CD4-positive, alpha-beta T cell (primary cell): ENCODE measurements at regions not wholly inside any gene's neighbourhood (a gene's known extent, or its start where the extent isn't known, plus 50 kb on each side); places are given as distances from the start of the nearest gene placed in this dataset.
"Not testable (repeated sequence)": the region's sequence is repeated elsewhere in the genome, so short reads cannot be mapped to it uniquely, and the experiment has no call there.

ENCODE experiments used
- ATAC-seq: fragments of 200-7000 bp; cut with Tn5 transposase; one replicate; pipeline ENCODE4 v1.10.0; 2022; ENCODE audit warnings: mild to moderate bottlenecking; ENCODE audit not compliant: poor library complexity
- CTCF ChIA-PET: fragments of 350-600 bp; sonication (Branson Sonifier 250); formaldehyde crosslinking; loops from one replicate; lab custom pipeline; 2021; ENCODE audit warnings: antibody characterized with exemption, inconsistent platforms; lab: Charles Lee
- POLR2A ChIA-PET: fragments of 350-600 bp; sonication (Branson Sonifier 250); formaldehyde crosslinking; loops from one replicate; lab custom pipeline; 2021; ENCODE audit warnings: antibody characterized with exemption, inconsistent platforms; lab: Charles Lee
- DNase-seq, 14 experiments: peaks; one replicate each; pipeline ENCODE4 v3.0.0-alpha.2; 2013 to 2020; ENCODE audit warnings: mixed read lengths in 2 of 14
- H3K27ac ChIP-seq, 2 donors: one replicate each; pipeline versions ENCODE4 v1.5.1 to v1.7.0; 2013; ENCODE audit warnings: low read length in 2 of 2, low read depth in 1 of 2, mild to moderate bottlenecking in 1 of 2
- H3K27me3 ChIP-seq, 2 experiments: 1 replicate in 1 of 2; 2 replicates in 1 of 2; pipeline versions ENCODE4 v1.6.1 to v1.7.0; 2013; ENCODE audit warnings: low read length in 2 of 2, control low read depth in 1 of 2, mild to moderate bottlenecking in 1 of 2, moderate library complexity in 1 of 2; ENCODE audit not compliant: insufficient read depth in 2 of 2, control insufficient read depth in 1 of 2
- H3K36me3 ChIP-seq: one replicate; pipeline ENCODE4 v1.6.1; 2013; ENCODE audit warnings: low read length, control low read depth; ENCODE audit not compliant: insufficient read depth
- H3K4me1 ChIP-seq: one replicate; pipeline ENCODE4 v1.6.1; 2013; ENCODE audit warnings: low read length, control low read depth; ENCODE audit not compliant: insufficient read depth
- H3K4me3 ChIP-seq: one replicate; pipeline ENCODE4 v1.5.1; 2013; ENCODE audit warnings: mild to moderate bottlenecking, low read length, moderate library complexity
- H3K9me3 ChIP-seq, 2 experiments: 1 replicate in 1 of 2; 2 replicates in 1 of 2; pipeline versions ENCODE4 v1.6.1 to v1.7.0; 2013; ENCODE audit warnings: low read length in 2 of 2, mild to moderate bottlenecking in 2 of 2, control low read depth in 1 of 2, moderate library complexity in 1 of 2; ENCODE audit not compliant: control insufficient read depth in 1 of 2, insufficient read depth in 1 of 2
- H3K27ac Mint-ChIP-seq: one replicate; pipeline ENCODE4 v1.8.0; 2020; ENCODE audit warnings: mixed read lengths
- H3K27me3 Mint-ChIP-seq: one replicate; pipeline ENCODE4 v1.8.0; 2021; ENCODE audit warnings: mixed read lengths
- H3K36me3 Mint-ChIP-seq: one replicate; pipeline ENCODE4 v1.8.0; 2021; ENCODE audit warnings: low read depth, mixed read lengths
- H3K4me1 Mint-ChIP-seq: one replicate; pipeline ENCODE4 v1.8.0; 2021; ENCODE audit warnings: low read depth, mixed read lengths
- H3K4me3 Mint-ChIP-seq: one replicate; pipeline ENCODE4 v1.8.0; 2020; ENCODE audit warnings: mild to moderate bottlenecking, mixed read lengths
- H3K9me3 Mint-ChIP-seq: one replicate; pipeline ENCODE4 v1.8.0; 2020; ENCODE audit warnings: mixed read lengths
- CTCF ChIP-seq: fragments of 200-600 bp; IDR thresholded peaks from one replicate; pipeline ENCODE4 v1.8.0; 2022; ENCODE audit warnings: antibody characterized with exemption, mild to moderate bottlenecking
- intact Hi-C, 2 experiments: fragments of 100-400 bp; cut with DNase I in 1 of 2; cut with micrococcal nuclease in 1 of 2; formaldehyde crosslinking; loops; one replicate each; pipeline versions ENCODE4 v1.15.1 to v1.9.0; 2023 to 2025; cut with DNase I, micrococcal nuclease

GRCh38 chr12:100083308-100083707 lies 59.4 kb downstream of the BLTP3B start:
- CTCF ChIA-PET, result no interaction called here
- Mint-ChIP-seq H3K9me3 (peaks cover 12% of the 10 kb centered on the region), H3K27ac (no peak overlapping the region), H3K27me3 (no peaks in the 10 kb centered on the region), H3K4me3 (no peak overlapping the region), H3K4me1 (no peaks in the 10 kb centered on the region), H3K36me3 (peaks cover 92% of the 10 kb centered on the region)
- intact Hi-C loops, result no loop called here
- H3K4me3 ChIP-seq, result no peak overlapping the region
- H3K27ac ChIP-seq, result no peak overlapping the region
- no peak for TF ChIP-seq CTCF
- ATAC-seq (no peak), DNase-seq (no peak)
- no peaks in the 10 kb centered on the region for H3K27me3 ChIP-seq
- H3K36me3 ChIP-seq, result peaks cover 37% of the 10 kb centered on the region
- POLR2A ChIA-PET, result no interaction called here
- no peaks in the 10 kb centered on the region for H3K4me1 ChIP-seq
- peaks cover 0 to 9% of the 10 kb centered on the region in 2 experiments for H3K9me3 ChIP-seq

GRCh38 chr12:100078777-100079176 lies 63.9 kb downstream of the BLTP3B start:
- H3K4me1 Mint-ChIP-seq, H3K27ac ChIP-seq, CTCF ChIA-PET, H3K27me3 ChIP-seq, H3K4me3 Mint-ChIP-seq, H3K9me3 ChIP-seq, intact Hi-C loops, ATAC-seq, H3K27ac Mint-ChIP-seq, DNase-seq, H3K4me1 ChIP-seq, H3K4me3 ChIP-seq, H3K27me3 Mint-ChIP-seq: not testable (repeated sequence)
- peaks cover 34% of the 10 kb centered on the region for H3K36me3 ChIP-seq
- POLR2A ChIA-PET, result interaction anchor here (0.6 kb wide), 1 partner anchor 31 kb away, joined by 3 read pairs; no protein-coding TSS in a partner anchor
- Mint-ChIP-seq H3K36me3 (peaks cover 98% of the 10 kb centered on the region), H3K9me3 (peaks cover 12% of the 10 kb centered on the region)

- Histone ChIP-seq H3K36me3 (peaks cover 21% of the 10 kb centered on the region), H3K9me3 (peaks cover 0 to 9% of the 10 kb centered on the region in 2 experiments), H3K4me1 (no peaks in the 10 kb centered on the region), H3K27me3 (no peaks in the 10 kb centered on the region), H3K4me3 (no peak overlapping the region), H3K27ac (no peak overlapping the region)
- H3K36me3 Mint-ChIP-seq, result peaks cover 96% of the 10 kb centered on the region
- no peaks in the 10 kb centered on the region for H3K4me1 Mint-ChIP-seq
- no peaks in the 10 kb centered on the region for H3K27me3 Mint-ChIP-seq
- TF ChIP-seq CTCF, result no peak
- no peak overlapping the region for H3K27ac Mint-ChIP-seq
- CTCF ChIA-PET, result no interaction called here
- POLR2A ChIA-PET, result no interaction called here
- peaks cover 12% of the 10 kb centered on the region for H3K9me3 Mint-ChIP-seq
- DNase-seq, result no peak
- no peak overlapping the region for H3K4me3 Mint-ChIP-seq
- intact Hi-C loops, result no loop called here
- no peak for ATAC-seq
These were observed 65.3 kb downstream of the BLTP3B start for GRCh38 chr12:100077367-100077766.

GRCh38 chr12:100075598-100075997 lies 67.1 kb downstream of the BLTP3B start:
- peaks cover 8% of the 10 kb centered on the region for H3K36me3 ChIP-seq
- Mint-ChIP-seq H3K4me1 (no peaks in the 10 kb centered on the region), H3K27me3 (no peaks in the 10 kb centered on the region), H3K27ac (no peak overlapping the region), H3K4me3 (no peak overlapping the region), H3K36me3 (peaks cover 96% of the 10 kb centered on the region), H3K9me3 (peaks cover 3% of the 10 kb centered on the region)
- intact Hi-C loops, result no loop called here
- H3K27ac ChIP-seq, result no peak overlapping the region
- H3K27me3 ChIP-seq, result no peaks in the 10 kb centered on the region
- H3K9me3 ChIP-seq, result peaks cover 0 to 9% of the 10 kb centered on the region in 2 experiments
- no peaks in the 10 kb centered on the region for H3K4me1 ChIP-seq
- ChIA-PET CTCF (no interaction called here), POLR2A (no interaction called here)
- no peak for TF ChIP-seq CTCF
- H3K4me3 ChIP-seq, result no peak overlapping the region
- DNase-seq (no peak), ATAC-seq (no peak)
